BLaER1 treated with 17β-estradiol and CSF1 and Interleukin-3, amounts not matched to agents 10 nM and 100 nM (cell line): ENCODE measurements at regions not wholly inside any gene's neighbourhood (a gene's known extent, or its start where the extent isn't known, plus 50 kb on each side); places are given as distances from the start of the nearest gene placed in this dataset.

Experiments used
- H3K27ac ChIP-seq, 11 experiments: shearing (Covaris generic); formaldehyde crosslinking; 2 replicates each; pipeline ENCODE4 v1.8.1; 2022
- H3K27me3 ChIP-seq, 11 experiments: shearing (Covaris generic); formaldehyde crosslinking; 2 replicates each; pipeline ENCODE4 v1.8.1; 2022
- H3K36me3 ChIP-seq, 11 experiments: shearing (Covaris generic); formaldehyde crosslinking; 2 replicates each; pipeline ENCODE4 v1.8.1; 2022
- H3K4me1 ChIP-seq, 10 experiments: shearing (Covaris generic); formaldehyde crosslinking; 2 replicates each; pipeline ENCODE4 v1.8.1; 2022
- H3K4me2 ChIP-seq, 11 experiments: shearing (Covaris generic); formaldehyde crosslinking; 2 replicates each; pipeline ENCODE4 v1.8.1; 2022
- H3K4me3 ChIP-seq, 10 experiments: shearing (Covaris generic); formaldehyde crosslinking; 2 replicates each; pipeline ENCODE4 v1.8.1; 2022
- H3K9ac ChIP-seq, 11 experiments: shearing (Covaris generic); formaldehyde crosslinking; 2 replicates each; pipeline ENCODE4 v1.8.1; 2022
- H3K9me3 ChIP-seq, 11 experiments: shearing (Covaris generic); formaldehyde crosslinking; replicated peaks in 1 of 11; 2 replicates each; pipeline ENCODE4 v1.8.1; 2022
- H4K20me1 ChIP-seq, 11 experiments: shearing (Covaris generic); formaldehyde crosslinking; 2 replicates each; pipeline ENCODE4 v1.8.1; 2022
- Cebpa-rat ChIP-seq, 11 experiments: shearing (Covaris generic); IDR thresholded peaks; 2 replicates each; pipeline ENCODE4 v1.8.1; 2022

DNA sequence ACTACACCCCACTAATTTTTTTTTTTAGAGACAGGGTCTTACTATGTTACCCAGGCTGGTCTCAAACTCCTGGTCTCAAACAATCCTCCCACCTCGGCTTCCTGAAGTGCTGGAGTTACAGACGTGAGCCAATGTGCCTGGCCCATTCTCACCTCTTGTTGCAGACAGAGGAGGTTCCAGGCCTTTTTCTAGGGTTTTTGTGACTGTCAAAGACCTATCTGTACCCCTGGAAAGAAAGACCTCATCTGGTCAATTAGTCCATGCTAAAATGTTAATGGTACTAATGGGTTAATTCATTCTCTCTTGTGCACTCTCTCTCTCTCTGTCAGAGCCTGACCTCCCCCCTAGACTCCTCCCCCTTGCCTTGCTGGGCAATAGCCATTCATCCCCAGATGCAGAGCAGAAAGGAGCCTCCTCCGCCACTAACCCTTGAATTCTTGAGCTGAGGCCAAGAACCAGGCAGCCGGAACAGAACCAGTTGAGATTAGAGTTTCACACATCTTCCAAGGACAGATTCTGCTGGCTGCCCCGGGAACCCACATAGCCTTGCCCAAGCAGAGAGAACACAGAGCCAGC lies 209.7 kb downstream of the SKIDA1 start:
- TF ChIP-seq Cebpa-rat (IDR thresholded peaks at IDR 0.05): no peak
- H3K27ac ChIP-seq: no peak overlapping the region
- H3K27me3 ChIP-seq: no peaks in the 10 kb centered on the region
- H4K20me1 ChIP-seq: no peaks in the 10 kb centered on the region
- H3K4me1 ChIP-seq: peaks cover 0 to 6% (median 0%) of the 10 kb centered on the region in 10 experiments; a peak in 2 of 20 replicates
- H3K4me2 ChIP-seq: no peak overlapping the region
- H3K9ac ChIP-seq: no peak overlapping the region
- no peaks in the 10 kb centered on the region for H3K36me3 ChIP-seq
- no peak overlapping the region for H3K4me3 ChIP-seq
- H3K9me3 ChIP-seq: peaks cover 0 to 4% (median 0%) of the 10 kb centered on the region in 11 experiments; a peak in 1 of 22 replicates

DNA sequence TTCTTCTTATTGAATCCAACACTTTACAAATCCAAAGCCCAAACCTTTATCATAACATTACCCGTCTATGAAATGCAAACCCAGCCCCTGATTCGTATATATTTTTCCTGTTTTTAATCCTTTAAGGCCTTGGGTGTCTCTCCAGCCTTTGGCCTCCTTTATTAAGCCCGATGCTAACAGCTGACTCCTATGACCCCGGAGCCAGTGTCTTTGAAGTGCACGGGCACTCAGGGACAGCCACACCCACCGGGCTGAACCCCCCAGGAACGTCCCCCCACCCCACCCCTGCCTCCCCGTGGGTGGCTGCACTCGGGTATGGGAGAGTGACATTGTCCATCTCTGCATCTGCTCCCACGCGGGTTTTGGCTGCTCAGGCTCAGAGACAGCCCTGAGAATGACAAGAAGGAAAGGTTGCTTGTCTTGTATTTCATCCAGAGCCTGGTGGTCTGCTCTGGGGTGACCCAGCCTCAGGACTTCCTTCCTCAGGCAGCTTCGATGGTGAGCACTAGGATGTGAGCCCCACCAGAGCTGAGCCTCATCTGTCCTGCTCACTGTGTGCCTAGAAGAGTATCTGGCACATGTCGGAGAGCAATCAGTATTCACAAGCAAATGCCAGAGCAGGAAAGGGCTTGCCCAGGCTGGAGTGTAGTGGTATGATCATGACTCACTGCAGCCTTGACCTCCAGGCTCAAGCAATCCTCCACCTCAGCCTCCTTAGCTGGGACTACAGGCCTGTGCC lies 210.4 kb downstream of the SKIDA1 start:
- Histone ChIP-seq H3K36me3 (no peaks in the 10 kb centered on the region), H3K4me1 (peaks cover 0 to 6% (median 0%) of the 10 kb centered on the region in 10 experiments; a peak in 2 of 20 replicates), H3K9me3 (0 out of 22 replicates have a peak, but pooled peaks cover 0 to 1% (median 0%) of the 10 kb centered on the region in 11 experiments), H3K27ac (no peak overlapping the region), H3K4me2 (no peak overlapping the region), H3K4me3 (no peak overlapping the region), H4K20me1 (no peaks in the 10 kb centered on the region), H3K9ac (no peak overlapping the region), H3K27me3 (no peaks in the 10 kb centered on the region)
- no peak for TF ChIP-seq Cebpa-rat (IDR thresholded peaks at IDR 0.05)

GRCh38 chr10:21314111-21314626 lies 211.3 kb downstream of the SKIDA1 start:
- no peak for TF ChIP-seq Cebpa-rat (IDR thresholded peaks at IDR 0.05)
- Histone ChIP-seq H3K4me3 (no peak overlapping the region), H4K20me1 (no peaks in the 10 kb centered on the region), H3K4me2 (no peak overlapping the region), H3K36me3 (no peaks in the 10 kb centered on the region), H3K9me3 (no peaks in the 10 kb centered on the region), H3K27ac (no peak overlapping the region), H3K4me1 (peaks cover 0 to 6% (median 0%) of the 10 kb centered on the region in 10 experiments; a peak in 2 of 20 replicates), H3K9ac (no peak overlapping the region), H3K27me3 (no peaks in the 10 kb centered on the region)

DNA sequence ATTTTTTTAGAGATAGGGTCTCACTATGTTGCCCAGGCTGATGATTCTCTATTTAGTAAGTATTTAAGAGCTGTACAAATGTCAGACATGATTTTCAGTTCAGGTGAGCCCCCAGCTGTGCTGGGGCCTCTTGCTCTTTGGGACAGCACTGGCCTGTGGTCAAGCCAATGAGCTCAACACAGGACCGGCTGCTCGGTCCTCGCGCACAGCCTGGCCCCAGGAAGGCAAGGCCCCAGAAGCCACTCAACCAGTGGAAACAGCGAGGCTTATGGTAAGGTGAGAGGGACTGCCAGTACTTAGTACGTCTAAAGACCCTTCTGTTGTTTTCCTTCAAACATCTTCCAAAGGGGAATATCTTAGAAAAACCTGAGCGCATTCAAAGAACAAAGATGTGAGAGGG lies 211.8 kb downstream of the SKIDA1 start:
- no peaks in the 10 kb centered on the region for H3K27me3 ChIP-seq
- TF ChIP-seq Cebpa-rat (IDR thresholded peaks at IDR 0.05): no peak
- no peak overlapping the region for H3K9ac ChIP-seq
- no peaks in the 10 kb centered on the region for H3K9me3 ChIP-seq
- no peaks in the 10 kb centered on the region for H3K36me3 ChIP-seq
- no peak overlapping the region for H3K4me2 ChIP-seq
- peaks cover 0 to under 1% (median 0%) of the 10 kb centered on the region in 10 experiments; a peak in 2 of 20 replicates for H3K4me1 ChIP-seq
- no peaks in the 10 kb centered on the region for H4K20me1 ChIP-seq
- no peak overlapping the region for H3K27ac ChIP-seq
- no peak overlapping the region for H3K4me3 ChIP-seq

DNA sequence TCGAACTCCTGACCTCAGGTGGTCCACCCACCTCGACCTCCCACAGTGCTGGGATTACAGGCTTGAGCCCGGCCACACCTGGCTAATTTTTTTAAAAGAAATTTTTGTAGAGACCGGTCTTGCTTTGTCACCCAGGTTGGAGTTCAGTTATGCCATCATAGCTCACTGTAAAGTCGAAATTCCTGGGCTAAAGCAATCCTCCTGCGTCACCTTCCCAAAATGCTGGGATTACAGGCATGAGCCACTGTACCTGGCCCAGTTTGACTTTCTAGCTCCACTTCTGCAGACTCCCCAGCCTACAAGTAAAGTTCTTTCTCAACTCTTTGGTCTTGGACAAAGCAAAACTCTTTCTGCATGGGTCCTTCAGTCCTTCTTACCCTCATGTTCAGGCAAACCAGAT lies 214.1 kb downstream of the SKIDA1 start:
- no peaks in the 10 kb centered on the region for H4K20me1 ChIP-seq
- H3K9me3 ChIP-seq: no peaks in the 10 kb centered on the region
- H3K27me3 ChIP-seq: no peaks in the 10 kb centered on the region
- no peak overlapping the region for H3K4me3 ChIP-seq
- TF ChIP-seq Cebpa-rat (IDR thresholded peaks at IDR 0.05): no peak
- H3K27ac ChIP-seq: no peak overlapping the region
- no peaks in the 10 kb centered on the region for H3K36me3 ChIP-seq
- H3K9ac ChIP-seq: no peak overlapping the region
- H3K4me1 ChIP-seq: no peaks in the 10 kb centered on the region
- no peak overlapping the region for H3K4me2 ChIP-seq

- TF ChIP-seq Cebpa-rat (IDR thresholded peaks at IDR 0.05): no peak
- no peaks in the 10 kb centered on the region for H3K4me1 ChIP-seq
- H4K20me1 ChIP-seq: no peaks in the 10 kb centered on the region
- H3K4me3 ChIP-seq: no peak overlapping the region
- H3K4me2 ChIP-seq: no peak overlapping the region
- no peaks in the 10 kb centered on the region for H3K27me3 ChIP-seq
- no peaks in the 10 kb centered on the region for H3K9me3 ChIP-seq
- no peak overlapping the region for H3K9ac ChIP-seq
- no peak overlapping the region for H3K27ac ChIP-seq
- no peaks in the 10 kb centered on the region for H3K36me3 ChIP-seq
Measured at GRCh38 chr10:21309427-21309826, 216.1 kb downstream of the SKIDA1 start.

DNA sequence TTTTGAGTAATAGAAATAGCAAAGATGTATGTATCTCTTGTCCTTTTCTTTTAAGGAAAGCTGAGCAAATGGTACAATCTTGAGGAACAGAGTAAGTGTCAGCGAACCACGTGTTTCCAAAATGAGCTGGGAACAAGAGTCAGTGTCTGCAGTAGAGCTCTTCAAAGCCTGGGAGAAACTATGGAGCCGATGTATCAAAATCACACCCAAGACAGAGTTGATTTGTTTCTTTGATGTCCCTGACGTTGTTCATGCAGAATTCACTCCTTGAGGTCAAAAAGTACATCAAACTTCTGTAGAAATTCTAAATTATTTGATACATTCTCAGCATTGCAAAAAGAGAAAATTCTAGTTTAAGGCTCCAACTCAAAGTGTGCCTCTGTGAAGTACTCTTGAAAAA lies 216.5 kb downstream of the SKIDA1 start:
- no peaks in the 10 kb centered on the region for H3K4me1 ChIP-seq
- no peak overlapping the region for H3K27ac ChIP-seq
- no peak overlapping the region for H3K4me3 ChIP-seq
- H3K9ac ChIP-seq: no peak overlapping the region
- H3K27me3 ChIP-seq: no peaks in the 10 kb centered on the region
- H4K20me1 ChIP-seq: no peaks in the 10 kb centered on the region
- no peak overlapping the region for H3K4me2 ChIP-seq
- no peaks in the 10 kb centered on the region for H3K9me3 ChIP-seq
- TF ChIP-seq Cebpa-rat (IDR thresholded peaks at IDR 0.05): no peak
- no peaks in the 10 kb centered on the region for H3K36me3 ChIP-seq

- H3K4me1 ChIP-seq: no peaks in the 10 kb centered on the region
- no peak overlapping the region for H3K27ac ChIP-seq
- no peak overlapping the region for H3K4me3 ChIP-seq
- H3K27me3 ChIP-seq: no peaks in the 10 kb centered on the region
- no peak overlapping the region for H3K4me2 ChIP-seq
- no peak overlapping the region for H3K9ac ChIP-seq
- no peaks in the 10 kb centered on the region for H3K9me3 ChIP-seq
- TF ChIP-seq Cebpa-rat (IDR thresholded peaks at IDR 0.05): no peak
- H3K36me3 ChIP-seq: no peaks in the 10 kb centered on the region
- H4K20me1 ChIP-seq: no peaks in the 10 kb centered on the region
Measured at GRCh38 chr10:21308018-21308417, 217.5 kb downstream of the SKIDA1 start.

DNA sequence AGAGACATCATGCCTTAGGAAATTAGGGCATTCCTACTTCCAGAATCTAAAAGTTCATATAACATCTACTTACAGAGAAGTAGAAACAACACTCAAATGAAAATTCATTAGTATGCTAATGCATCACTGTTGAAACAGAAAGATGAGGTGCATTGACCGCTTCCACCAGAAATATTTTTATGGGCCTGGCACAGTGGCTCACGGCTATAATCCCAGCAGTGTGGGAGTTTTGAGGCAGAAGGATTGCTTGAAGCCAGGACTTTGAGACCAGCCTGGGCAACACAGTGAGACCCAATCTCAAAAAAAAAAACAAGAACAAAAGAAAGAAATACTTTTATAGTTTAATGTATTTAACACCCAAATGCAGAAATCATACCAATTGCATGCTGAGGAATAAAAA lies 220.9 kb downstream of the SKIDA1 start:
- Histone ChIP-seq H3K9ac (no peak overlapping the region), H3K4me2 (no peak overlapping the region), H3K36me3 (no peaks in the 10 kb centered on the region), H3K4me3 (no peak overlapping the region), H3K27me3 (no peaks in the 10 kb centered on the region), H3K27ac (no peak overlapping the region), H3K4me1 (peaks cover 0 to 15% (median 0%) of the 10 kb centered on the region in 10 experiments; a peak in 8 of 20 replicates), H4K20me1 (no peaks in the 10 kb centered on the region), H3K9me3 (no peaks in the 10 kb centered on the region)
- TF ChIP-seq Cebpa-rat (IDR thresholded peaks at IDR 0.05): no peak

DNA sequence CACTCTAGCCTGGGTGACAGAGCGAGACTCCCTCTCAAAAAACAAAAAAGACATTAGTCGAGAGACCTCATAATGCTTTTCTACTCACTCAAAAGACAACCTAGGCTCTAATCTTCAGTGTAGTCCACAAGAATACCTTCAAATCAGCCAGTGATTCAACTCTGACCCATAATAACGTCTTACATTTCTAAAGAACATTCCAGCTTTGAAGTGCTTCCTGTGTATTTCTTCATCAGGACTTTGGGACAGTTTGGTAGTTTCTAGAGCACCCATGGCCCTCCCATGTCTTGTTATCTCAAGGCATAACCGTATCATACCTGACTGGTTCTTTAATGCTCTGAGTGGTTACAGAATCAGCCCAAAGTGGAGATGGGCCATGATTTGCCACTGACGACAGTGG lies 221.3 kb downstream of the SKIDA1 start:
- H3K4me3 ChIP-seq: no peak overlapping the region
- no peaks in the 10 kb centered on the region for H3K36me3 ChIP-seq
- H3K27me3 ChIP-seq: no peaks in the 10 kb centered on the region
- no peaks in the 10 kb centered on the region for H4K20me1 ChIP-seq
- H3K4me1 ChIP-seq: peaks cover 0 to 15% (median 0%) of the 10 kb centered on the region in 10 experiments; a peak in 8 of 20 replicates
- no peak overlapping the region for H3K4me2 ChIP-seq
- H3K9me3 ChIP-seq: no peaks in the 10 kb centered on the region
- TF ChIP-seq Cebpa-rat (IDR thresholded peaks at IDR 0.05): no peak
- H3K27ac ChIP-seq: no peak overlapping the region
- H3K9ac ChIP-seq: no peak overlapping the region
